GM19351 (cell line): ENCODE measurements at regions not wholly inside any gene's neighbourhood (a gene's known extent, or its start where the extent isn't known, plus 50 kb on each side); places are given as distances from the start of the nearest gene placed in this dataset.
"Not testable (repeated sequence)": the region's sequence is repeated elsewhere in the genome, so short reads cannot be mapped to it uniquely, and the experiment has no call there.

Experiments used
- ATAC-seq: cut with Tn5 transposase; IDR thresholded peaks from one replicate; pipeline ENCODE4 v1.9.1; 2021; ENCODE audit warnings: mild to moderate bottlenecking, moderate library complexity; ENCODE audit not compliant: unreplicated experiment

DNA sequence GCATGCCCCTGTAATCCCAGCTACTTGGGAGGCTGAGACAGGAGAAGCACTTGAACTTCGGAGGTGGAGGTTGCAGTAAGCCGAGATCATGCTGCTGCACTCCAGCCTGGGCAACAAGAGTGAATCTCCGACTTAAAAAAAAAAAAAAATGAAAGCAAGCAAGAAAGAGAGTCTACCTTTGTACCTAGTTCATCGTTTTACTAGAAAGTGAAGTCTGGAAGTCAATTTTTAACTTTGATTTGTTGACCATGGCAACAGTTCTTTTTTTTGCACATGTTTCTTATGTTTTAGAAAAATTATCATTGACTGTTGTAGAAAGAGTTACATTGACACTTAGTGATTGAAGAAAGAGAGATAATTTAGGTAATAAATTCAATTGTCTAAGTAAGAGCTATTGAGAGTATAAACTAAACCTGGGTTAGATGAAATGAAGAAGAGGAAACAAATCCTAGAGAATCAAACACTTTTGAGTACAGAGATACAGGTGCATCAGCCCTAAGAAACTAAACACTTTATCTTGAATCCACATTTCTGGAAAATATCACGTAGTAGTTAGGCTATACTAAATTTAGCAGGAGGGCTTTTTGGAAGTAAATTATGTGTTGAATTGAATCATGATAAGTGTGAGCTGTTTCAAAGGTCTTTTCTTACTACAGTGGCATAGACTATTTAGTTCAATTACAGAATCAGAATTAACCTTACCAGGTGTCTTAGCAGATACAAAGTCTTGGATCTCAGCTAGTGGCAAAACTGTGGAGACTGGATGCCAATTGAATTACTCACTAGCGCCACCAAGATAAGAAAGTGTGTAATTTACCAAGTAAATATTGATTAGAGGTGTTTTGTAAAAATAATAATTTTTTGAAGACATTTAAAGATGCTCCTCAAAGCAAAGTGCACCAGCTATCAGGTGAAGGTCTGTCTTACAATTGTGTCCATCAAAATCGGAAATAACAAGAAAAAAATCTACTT lies 303.4 kb upstream of the NRXN1 start:
- no peak for ATAC-seq

DNA sequence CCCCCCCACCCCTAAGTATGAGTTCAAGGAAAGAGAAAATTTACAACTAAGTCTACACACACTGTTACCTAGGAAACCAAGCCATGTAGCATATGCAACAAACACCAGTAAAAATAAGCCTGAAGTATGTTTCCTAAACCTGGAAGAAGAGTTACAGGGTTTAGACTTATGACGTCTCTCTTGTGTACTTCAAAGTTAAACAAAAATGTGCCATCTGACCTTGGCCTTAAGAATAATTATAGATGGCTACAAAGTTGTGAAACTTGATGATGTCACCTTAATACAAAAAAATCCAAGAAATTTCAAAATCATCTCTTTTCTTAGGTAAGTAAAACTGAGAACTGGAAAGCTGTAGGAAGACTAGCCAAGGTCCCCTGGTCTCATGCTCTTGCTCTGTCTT lies 297.6 kb upstream of the NRXN1 start:
- no peak for ATAC-seq

- no peak for ATAC-seq
Observed at GRCh38 chr2:51324051-51324450, 292.1 kb upstream of the NRXN1 start.

DNA sequence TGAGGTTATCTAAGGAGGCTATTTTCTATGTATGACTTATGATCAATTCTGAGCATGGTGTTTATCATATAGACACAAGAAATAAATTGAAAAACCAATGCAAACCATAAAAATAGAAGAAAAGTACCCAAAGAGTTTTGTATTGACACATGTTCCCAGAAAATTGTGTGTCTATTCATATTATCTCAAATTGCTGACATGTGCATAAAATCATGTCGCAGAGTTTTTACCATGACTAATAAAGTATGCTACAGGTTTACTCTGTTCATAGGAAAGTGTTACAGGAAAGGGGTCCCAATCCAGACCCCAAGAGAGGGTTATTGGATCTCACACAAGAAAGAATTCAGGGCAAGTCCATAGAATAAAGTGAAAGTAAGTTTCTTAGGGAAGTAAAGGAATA lies 290.7 kb upstream of the NRXN1 start:
- ATAC-seq, result no peak

GRCh38 chr2:51304311-51304710 lies 272.4 kb upstream of the NRXN1 start:
- ATAC-seq, result no peak

DNA sequence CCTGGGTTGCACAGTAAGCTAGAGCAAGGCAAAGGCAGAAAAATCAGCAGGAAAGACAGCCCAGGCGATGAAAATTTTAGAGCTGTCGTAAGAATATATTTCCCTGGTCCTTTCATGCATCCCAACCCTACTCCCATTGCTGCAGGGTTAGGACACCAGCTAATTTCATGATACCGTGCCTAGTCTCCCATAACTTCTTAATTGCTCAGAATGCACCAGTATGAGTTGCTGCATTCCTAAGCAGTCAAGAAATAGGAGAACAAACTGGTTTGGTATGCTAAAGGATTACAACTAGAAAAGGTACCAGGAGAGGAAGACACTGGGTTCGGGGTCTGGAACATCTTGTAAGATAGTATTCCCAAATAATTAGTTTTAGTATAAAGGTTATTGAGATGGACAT lies 269.4 kb upstream of the NRXN1 start:
- no peak for ATAC-seq

DNA sequence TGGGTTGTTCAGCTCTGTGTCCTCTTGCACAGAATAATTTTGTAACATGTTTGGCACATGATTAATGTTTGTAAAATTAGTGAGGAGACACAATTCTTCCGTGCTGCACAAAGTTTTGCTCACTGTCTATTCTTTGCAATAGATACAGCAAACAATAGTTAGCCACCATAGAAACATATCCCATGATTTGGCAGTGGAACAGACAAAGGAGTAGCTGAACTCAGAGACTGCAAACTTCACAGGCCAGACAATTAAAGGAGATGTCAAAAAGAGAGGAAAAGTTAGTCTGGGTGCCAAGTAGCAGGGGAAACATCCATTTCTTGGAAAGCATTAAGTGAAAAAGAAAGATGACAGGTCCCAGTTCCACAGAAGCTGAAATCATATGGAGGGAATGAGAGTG lies 267.4 kb upstream of the NRXN1 start:
- no peak for ATAC-seq

GRCh38 chr2:51297488-51297887 lies 265.6 kb upstream of the NRXN1 start:
- no peak for ATAC-seq

- no peak for ATAC-seq
Observed at GRCh38 chr2:51293566-51294200, 261.8 kb upstream of the NRXN1 start.

GRCh38 chr2:51291762-51292551 lies 260.0 kb upstream of the NRXN1 start:
- ATAC-seq, result no peak

DNA sequence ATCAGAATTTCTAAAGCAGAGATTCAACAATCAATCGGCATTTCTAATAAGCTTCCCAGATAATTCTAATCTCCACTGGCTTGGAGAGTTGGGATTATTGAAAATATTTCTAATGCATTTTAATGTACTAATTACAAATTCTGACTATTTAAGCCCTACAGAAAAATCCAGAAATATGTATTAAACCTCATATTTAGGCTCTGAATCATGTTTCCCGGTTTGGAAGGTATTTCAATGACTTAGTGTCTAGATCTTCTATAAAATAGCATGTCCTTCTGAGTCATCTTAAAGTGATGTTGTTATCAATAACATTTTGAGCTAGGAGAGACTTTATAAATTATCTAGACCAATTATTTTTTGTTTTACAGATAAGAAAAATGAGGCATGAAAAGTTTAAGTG lies 258.8 kb upstream of the NRXN1 start:
- no peak for ATAC-seq

DNA sequence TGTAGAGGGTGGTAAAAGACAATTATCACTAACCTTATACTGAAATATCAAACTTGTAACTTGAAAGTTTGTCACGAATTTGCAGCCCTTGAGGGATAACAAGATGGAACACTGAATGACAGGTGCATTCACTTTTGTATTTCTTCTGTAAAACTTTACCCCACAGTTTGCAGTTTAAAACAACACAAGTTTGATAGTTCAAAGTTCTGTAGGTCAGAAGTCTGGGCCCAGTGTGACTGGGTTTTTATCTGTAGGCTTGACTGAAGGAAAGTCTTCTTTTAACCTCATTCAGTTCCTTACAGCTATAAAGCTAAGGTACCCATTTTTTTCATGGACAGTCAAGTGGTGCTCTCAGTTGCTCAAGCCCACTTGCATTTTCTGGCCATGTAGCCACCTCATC lies 257.1 kb upstream of the NRXN1 start:
- ATAC-seq, result no peak

- ATAC-seq, result no peak
Observed at GRCh38 chr2:51268191-51268590, 236.3 kb upstream of the NRXN1 start.

- ATAC-seq, result no peak
Observed at GRCh38 chr2:51265539-51265938, 233.6 kb upstream of the NRXN1 start.

- ATAC-seq, result no peak
Observed at GRCh38 chr2:51263951-51264350, 232.0 kb upstream of the NRXN1 start.

DNA sequence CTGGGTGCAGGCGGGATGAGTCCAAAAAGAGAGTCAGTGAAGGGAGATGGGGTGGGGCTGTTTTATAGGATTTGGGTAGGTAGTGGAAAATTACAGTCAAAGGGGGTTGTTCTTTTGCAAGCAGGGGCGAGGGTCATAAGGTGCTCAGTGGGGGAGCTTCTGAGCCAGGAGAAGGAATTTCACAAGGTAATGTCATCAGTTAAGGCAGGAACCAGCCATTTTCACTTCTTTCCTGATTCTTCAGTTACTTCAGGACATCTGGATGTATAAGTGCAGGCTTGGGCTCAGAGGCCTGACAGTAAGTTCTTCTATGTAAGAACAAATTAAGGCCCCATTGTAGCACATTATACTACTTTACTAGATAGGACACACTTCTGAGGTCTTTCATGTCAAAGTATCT lies 231.2 kb upstream of the NRXN1 start:
- not testable (repeated sequence) for ATAC-seq

GRCh38 chr2:51258301-51258700 lies 226.4 kb upstream of the NRXN1 start:
- ATAC-seq, result no peak

- ATAC-seq, result no peak
Observed at GRCh38 chr2:51256736-51257135, 224.8 kb upstream of the NRXN1 start.

DNA sequence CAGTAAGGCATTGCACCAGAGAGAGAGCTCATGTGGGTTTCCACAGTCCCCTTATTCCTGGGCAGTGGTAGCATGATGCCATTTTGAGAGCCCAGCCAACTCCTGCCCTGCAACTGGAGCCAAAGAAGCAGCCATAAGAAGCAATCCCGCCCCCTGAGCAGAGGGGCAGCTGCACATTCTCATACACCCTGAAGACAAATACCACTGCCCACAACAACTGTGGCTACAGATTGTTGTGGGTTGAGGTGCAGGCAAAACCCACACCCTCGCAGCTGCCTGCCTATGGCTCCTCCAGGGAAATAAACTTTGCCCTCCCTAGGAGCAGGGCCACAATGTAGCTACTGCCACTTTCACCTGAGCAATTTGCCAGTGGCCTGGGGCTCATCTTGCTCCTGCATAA lies 219.4 kb upstream of the NRXN1 start:
- ATAC-seq, result no peak

GRCh38 chr2:51247252-51247805 lies 215.4 kb upstream of the NRXN1 start:
- no peak for ATAC-seq

DNA sequence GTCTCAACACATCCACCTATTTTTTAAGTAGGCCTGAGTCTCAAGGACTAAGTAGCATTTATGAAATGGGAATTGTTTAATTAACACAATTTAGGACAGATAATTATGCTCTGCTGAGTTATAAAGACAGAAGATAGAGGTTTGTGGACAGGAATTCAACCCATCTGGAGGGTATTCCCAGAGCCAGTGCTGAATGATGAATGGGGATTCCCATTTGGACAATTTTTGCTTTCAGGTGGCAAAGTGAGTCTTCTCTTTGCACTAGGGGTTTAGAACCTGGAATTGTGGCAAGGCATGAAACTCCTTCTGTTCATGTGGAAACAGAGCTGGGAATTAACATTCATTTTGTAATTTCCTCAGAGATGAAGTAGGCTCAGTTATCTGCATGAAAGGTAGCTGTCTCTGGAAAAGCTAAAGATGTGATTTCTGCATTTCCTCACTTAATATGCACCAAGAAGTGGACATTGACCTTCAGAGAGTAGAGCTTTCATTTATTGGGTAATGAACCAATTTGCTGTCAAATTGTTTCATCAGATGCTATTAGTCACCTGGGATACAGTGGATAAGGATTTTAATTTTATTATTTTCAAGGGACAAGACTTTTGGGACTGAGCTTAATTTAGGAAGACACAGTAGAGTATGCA lies 212.1 kb upstream of the NRXN1 start:
- ATAC-seq, result no peak
